GM12865 (cell line): ENCODE measurements at regions not wholly inside any gene's neighbourhood (a gene's known extent, or its start where the extent isn't known, plus 50 kb on each side); places are given as distances from the start of the nearest gene placed in this dataset.

ENCODE experiments used
- DNase-seq: peaks from one replicate; pipeline ENCODE4 v3.0.0; 2010; ENCODE audit warnings: low read depth
- H3K4me3 ChIP-seq: 2 replicates; pipeline ENCODE4 v1.5.1; 2011; ENCODE audit warnings: mild to moderate bottlenecking, low read depth, low read length, control low read depth
- TF ChIP-seq, protein P1 (sequence below): IDR thresholded peaks from 2 replicates; pipeline ENCODE4 v1.5.1; 2011; ENCODE audit warnings: low read length, control low read depth, low read depth, inconsistent platforms; ENCODE audit not compliant: insufficient read depth; ENCODE audit errors: missing control alignments

DNA sequence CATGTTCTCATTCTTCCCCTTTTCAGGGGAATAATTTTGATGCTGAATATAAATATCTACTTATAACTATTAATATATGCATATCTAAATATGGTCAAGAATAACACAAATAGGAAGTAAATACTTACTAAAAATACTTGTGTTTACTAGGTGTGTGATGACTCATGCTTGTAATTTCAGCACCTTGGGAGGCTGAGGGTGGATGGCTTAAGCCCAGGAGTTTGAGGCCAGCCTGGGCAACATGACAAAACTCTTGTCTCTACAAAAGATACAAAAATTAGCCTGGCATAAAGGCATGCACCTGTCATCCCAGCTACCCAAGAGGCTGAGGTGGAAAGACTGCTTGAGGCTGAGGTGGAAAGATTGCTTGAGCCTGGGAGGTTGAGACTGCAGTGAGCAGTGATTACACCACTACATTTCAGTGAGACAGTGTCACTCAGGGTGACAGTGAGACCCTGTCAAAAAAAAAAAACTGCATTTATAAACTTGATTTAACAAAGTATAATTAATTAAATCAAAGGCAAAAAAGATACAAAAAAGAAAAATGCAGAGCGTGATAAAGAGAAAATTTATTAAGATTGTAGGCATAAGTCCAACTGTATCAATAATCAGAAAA lies 703.1 kb upstream of the VRK2 start:
- no peak for DNase-seq
- TF ChIP-seq, protein P1, sequence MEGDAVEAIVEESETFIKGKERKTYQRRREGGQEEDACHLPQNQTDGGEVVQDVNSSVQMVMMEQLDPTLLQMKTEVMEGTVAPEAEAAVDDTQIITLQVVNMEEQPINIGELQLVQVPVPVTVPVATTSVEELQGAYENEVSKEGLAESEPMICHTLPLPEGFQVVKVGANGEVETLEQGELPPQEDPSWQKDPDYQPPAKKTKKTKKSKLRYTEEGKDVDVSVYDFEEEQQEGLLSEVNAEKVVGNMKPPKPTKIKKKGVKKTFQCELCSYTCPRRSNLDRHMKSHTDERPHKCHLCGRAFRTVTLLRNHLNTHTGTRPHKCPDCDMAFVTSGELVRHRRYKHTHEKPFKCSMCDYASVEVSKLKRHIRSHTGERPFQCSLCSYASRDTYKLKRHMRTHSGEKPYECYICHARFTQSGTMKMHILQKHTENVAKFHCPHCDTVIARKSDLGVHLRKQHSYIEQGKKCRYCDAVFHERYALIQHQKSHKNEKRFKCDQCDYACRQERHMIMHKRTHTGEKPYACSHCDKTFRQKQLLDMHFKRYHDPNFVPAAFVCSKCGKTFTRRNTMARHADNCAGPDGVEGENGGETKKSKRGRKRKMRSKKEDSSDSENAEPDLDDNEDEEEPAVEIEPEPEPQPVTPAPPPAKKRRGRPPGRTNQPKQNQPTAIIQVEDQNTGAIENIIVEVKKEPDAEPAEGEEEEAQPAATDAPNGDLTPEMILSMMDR, result no peak

DNA sequence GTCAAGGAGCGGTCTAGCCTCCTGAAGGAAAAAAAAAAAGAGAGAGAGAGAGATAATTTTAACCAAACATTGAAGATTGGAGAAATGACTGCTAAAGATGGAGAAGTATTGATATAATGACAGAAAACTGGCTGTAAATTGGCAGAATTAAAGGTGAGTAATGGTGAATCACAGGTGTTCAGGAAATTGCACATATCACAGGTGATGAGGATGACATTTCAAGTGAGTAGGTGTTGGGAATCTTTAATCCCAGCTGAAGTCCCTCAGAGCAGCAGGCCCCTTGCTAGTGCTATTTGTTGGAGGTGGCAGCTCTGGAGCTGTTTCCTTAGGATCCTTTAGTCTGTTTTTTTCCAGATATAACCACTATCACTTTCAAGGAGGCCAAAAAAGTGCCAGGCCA lies 678.4 kb upstream of the VRK2 start:
- DNase-seq, result no peak
- H3K4me3 ChIP-seq, result no peak overlapping the region
- TF ChIP-seq, protein P1, result no peak

More for the DNA sequence above, 703.1 kb upstream of the VRK2 start:
- H3K4me3 ChIP-seq, result no peak overlapping the region

DNA sequence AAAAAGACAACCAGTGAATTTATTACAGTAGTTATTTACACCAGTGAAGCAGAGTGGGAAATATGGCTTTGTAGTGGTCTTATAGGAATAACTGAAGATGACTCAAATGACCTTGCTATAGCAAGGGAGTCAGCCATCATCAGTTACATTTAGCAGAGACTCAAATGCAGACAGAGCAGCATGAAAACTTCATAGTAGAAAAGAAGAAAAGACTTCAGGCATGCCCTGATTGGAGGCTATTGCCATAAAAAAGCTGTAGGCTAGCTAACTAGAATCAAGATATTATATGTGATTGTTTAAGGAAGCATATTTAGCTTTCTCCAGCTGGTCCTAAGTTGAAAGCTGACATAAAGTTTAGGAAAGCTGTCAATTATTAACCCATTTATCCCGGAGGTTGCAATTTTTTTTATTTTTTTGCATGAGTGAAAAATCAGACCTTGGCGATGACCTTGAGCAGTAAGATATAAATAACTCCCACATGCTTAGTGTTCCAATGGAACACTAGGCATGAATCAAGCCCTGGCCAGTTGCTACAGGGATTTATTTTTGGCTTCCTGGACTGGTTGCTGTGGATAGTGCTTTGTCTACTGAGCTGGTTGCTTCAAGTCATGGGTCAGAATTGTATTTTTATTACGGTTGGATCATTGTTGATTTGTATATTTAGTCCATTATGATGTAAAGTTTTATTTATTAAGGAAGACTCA lies 675.6 kb upstream of the VRK2 start:
- no peak overlapping the region for H3K4me3 ChIP-seq
- DNase-seq, result no peak
- TF ChIP-seq, protein P1, result no peak

DNA sequence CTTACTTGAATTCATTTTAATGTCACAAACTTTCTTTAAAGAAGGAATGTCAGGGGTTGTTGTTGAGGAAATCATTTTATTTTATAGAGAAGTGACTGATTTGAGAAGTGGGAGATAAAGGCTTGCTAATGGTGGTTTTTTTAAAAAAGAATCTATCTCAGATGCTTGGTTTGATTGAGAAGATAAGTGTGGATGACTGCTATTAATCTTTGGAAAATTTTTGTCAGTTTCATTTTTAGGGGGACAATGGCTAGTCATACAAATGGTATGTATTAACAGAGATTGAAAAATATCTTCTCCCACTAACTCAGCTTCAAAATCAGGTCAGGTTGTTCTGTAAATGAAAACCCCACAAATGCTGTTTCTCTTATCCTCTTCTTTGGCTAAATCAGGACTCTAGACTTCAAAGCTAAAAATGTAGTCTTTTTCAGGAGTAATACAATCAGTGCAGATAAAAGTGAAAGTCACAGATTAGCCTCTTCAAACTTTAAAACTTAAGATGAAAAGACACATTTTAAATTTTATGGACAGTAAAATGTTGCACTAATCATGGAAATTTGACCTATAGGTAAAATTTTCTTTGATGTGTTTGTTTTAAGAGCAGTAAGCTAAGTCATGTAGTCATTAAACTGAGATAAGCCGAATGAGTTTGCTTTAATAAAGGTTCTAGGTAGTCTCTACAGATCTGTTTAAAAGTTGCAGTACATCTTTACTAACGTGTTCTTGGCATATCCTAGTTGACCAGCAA lies 674.2 kb upstream of the VRK2 start:
- TF ChIP-seq, protein P1, result no peak
- no peak overlapping the region for H3K4me3 ChIP-seq
- no peak for DNase-seq

DNA sequence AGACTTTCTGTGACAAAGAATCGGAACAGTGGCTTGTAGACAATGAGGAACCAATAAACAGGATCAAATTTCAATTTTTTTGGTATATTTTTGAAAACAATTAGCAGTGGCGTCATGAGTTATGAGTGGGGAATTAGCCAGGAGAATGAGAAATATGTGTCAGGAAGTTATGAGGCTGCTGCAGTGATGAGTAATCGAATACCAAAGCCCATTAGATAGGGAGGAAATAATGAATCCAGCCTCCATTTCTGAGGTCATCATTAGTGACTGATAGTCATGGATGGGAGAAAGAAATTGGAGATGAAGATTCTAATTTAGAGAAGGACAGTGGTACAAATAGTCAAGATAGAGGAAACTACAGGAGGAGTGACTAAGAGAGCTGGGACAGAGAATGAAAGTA lies 673.1 kb upstream of the VRK2 start:
- no peak for DNase-seq
- H3K4me3 ChIP-seq, result no peak overlapping the region
- TF ChIP-seq, protein P1, result no peak

DNA sequence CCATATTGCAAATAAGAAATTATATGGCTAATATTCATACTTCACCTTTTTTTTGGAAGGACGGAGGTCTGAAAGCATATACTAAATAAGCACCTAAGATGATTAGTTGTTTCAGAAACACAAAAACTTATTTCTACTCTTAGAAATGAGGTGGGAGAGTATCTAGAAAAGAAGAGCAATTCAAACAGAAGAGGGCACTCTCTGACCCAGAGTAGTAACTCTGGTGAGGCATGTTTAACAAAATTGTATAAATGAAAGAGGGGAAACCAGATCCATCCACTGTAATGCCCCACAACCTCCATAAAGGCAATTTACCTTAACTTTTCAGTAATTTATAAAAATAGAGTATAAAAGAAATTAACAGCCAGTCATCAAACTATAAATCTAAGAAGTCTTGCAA lies 669.6 kb upstream of the VRK2 start:
- no peak for DNase-seq
- TF ChIP-seq, protein P1, result no peak
- no peak overlapping the region for H3K4me3 ChIP-seq
